HFFc6 (cell line): ENCODE measurements at regions not wholly inside any gene's neighbourhood (a gene's known extent, or its start where the extent isn't known, plus 50 kb on each side); places are given as distances from the start of the nearest gene placed in this dataset.

Experiments used
- DNase-seq: peaks from one replicate; pipeline ENCODE4 v3.0.0-alpha.2; 2018
- H3K27ac Mint-ChIP-seq: 2 replicates; pipeline ENCODE4 v1.8.0; 2020; ENCODE audit warnings: mild to moderate bottlenecking, mixed read lengths
- H3K27me3 Mint-ChIP-seq: 2 replicates; pipeline ENCODE4 v1.8.0; 2021; ENCODE audit warnings: mild to moderate bottlenecking, moderate library complexity, mixed read lengths; ENCODE audit not compliant: insufficient read depth
- H3K36me3 Mint-ChIP-seq: 2 replicates; pipeline ENCODE4 v1.8.0; 2021; ENCODE audit warnings: low read depth, mixed read lengths
- H3K4me1 Mint-ChIP-seq: 2 replicates; pipeline ENCODE4 v1.8.0; 2020; ENCODE audit warnings: low read depth, mixed read lengths
- H3K4me3 Mint-ChIP-seq: 2 replicates; pipeline ENCODE4 v1.8.0; 2020; ENCODE audit warnings: mild to moderate bottlenecking, moderate library complexity, mixed read lengths
- H3K9me3 Mint-ChIP-seq: 2 replicates; pipeline ENCODE4 v1.8.0; 2020; ENCODE audit warnings: mild to moderate bottlenecking, mixed read lengths
- CTCF ChIP-seq: fragments of 200-600 bp; sonication (generic); IDR thresholded peaks from 2 replicates; pipeline ENCODE4 v1.5.0; 2021; ENCODE audit warnings: antibody characterized with exemption, mild to moderate bottlenecking

DNA sequence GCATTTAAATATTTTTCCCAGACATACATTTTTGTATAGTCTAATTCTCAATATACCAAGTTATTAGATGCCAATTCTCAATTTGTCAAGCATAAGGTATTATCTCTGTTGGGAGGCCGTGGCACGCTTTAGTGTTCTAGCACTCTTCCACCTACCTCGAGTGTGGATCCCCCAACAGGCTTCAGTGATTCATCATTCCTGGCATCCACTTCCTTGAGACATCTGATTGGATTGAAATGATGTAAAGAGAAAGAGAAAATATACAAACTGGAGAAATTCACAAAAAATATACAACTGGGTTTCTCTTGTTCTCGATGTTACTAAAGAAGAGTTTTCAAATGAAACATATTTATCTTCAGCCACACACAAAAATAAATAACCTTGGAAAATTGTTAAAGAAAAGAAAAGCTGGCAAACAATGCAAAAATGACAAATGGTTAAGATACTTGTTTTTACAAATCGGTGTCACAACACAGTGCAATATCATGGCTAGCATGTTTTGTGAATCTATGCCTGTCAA, 218.0 kb upstream of the CDIN1 start:
- Mint-ChIP-seq H3K9me3 (no peaks in the 10 kb centered on the region), H3K4me3 (peak overlapping the region; percentile 56), H3K27me3 (no peaks in the 10 kb centered on the region), H3K27ac (peak overlapping the region; percentile 85), H3K4me1 (peaks cover 94% of the 10 kb centered on the region), H3K36me3 (0 out of 2 replicates have a peak, but pooled peaks cover 9% of the 10 kb centered on the region)
- DNase-seq, result peak; percentile 45
- no peak for TF ChIP-seq CTCF

- H3K36me3 Mint-ChIP-seq, result 0 out of 2 replicates have a peak, but pooled peaks cover 9% of the 10 kb centered on the region
- no peaks in the 10 kb centered on the region for H3K27me3 Mint-ChIP-seq
- TF ChIP-seq CTCF, result no peak
- H3K27ac Mint-ChIP-seq, result peak overlapping the region; percentile 85
- peaks cover 83% of the 10 kb centered on the region for H3K4me1 Mint-ChIP-seq
- H3K4me3 Mint-ChIP-seq, result peak overlapping the region; percentile 40
- H3K9me3 Mint-ChIP-seq, result no peaks in the 10 kb centered on the region
- DNase-seq, result peak; percentile 20
Measured at GRCh38 chr15:36362509-36362915, 216.9 kb upstream of the CDIN1 start.

- Mint-ChIP-seq H3K4me3 (no peak overlapping the region), H3K27me3 (no peaks in the 10 kb centered on the region), H3K36me3 (0 out of 2 replicates have a peak, but pooled peaks cover 9% of the 10 kb centered on the region), H3K27ac (peak overlapping the region; percentile 85), H3K4me1 (peaks cover 75% of the 10 kb centered on the region), H3K9me3 (no peaks in the 10 kb centered on the region)
- TF ChIP-seq CTCF, result no peak
- DNase-seq, result peak; percentile 6
Measured at GRCh38 chr15:36363335-36363734, 216.1 kb upstream of the CDIN1 start.

- Mint-ChIP-seq H3K27ac (peak overlapping the region; percentile 3; the same call in 1 of the 2 replicates), H3K27me3 (no peaks in the 10 kb centered on the region), H3K4me3 (no peak overlapping the region), H3K36me3 (0 out of 2 replicates have a peak, but pooled peaks cover 9% of the 10 kb centered on the region), H3K4me1 (peaks cover 70% of the 10 kb centered on the region), H3K9me3 (no peaks in the 10 kb centered on the region)
- TF ChIP-seq CTCF, result no peak
- no peak for DNase-seq
Measured at GRCh38 chr15:36364377-36364776, 215.0 kb upstream of the CDIN1 start.

- H3K27ac Mint-ChIP-seq, result 0 out of 2 replicates have a peak overlapping the region, but pooled peaks have one; percentile 4
- TF ChIP-seq CTCF, result no peak
- DNase-seq, result no peak
- no peak overlapping the region for H3K4me3 Mint-ChIP-seq
- H3K9me3 Mint-ChIP-seq, result no peaks in the 10 kb centered on the region
- peaks cover 72% of the 10 kb centered on the region for H3K4me1 Mint-ChIP-seq
- no peaks in the 10 kb centered on the region for H3K27me3 Mint-ChIP-seq
- 0 out of 2 replicates have a peak, but pooled peaks cover 9% of the 10 kb centered on the region for H3K36me3 Mint-ChIP-seq
Measured at GRCh38 chr15:36365963-36366362, 213.5 kb upstream of the CDIN1 start.
